ENCODE measurements at regions not wholly inside any gene's neighbourhood (a gene's known extent, or its start where the extent isn't known, plus 50 kb on each side); places are given as distances from the start of the nearest gene placed in this dataset.

GRCh38 chr7:119561751-119562150 lies 711.2 kb upstream of the KCND2 start:
- TF ChIP-seq CTCF (conservative IDR thresholded peaks at IDR 0.05; ENCODE audit: low read length) (no peak), EZH2phosphoT487 (IDR thresholded peaks at IDR 0.05; ENCODE audit: borderline replicate concordance) (no peak)

Data from Loucy (cell line).